ENCODE measurements at regions not wholly inside any gene's neighbourhood (a gene's known extent, or its start where the extent isn't known, plus 50 kb on each side); places are given as distances from the start of the nearest gene placed in this dataset.

GRCh38 chr6:165744555-165745228 lies 81.7 kb upstream of the PDE10A start:
- TF ChIP-seq CTCF (tag by site-specific recombination; IDR thresholded peaks at IDR 0.05) (no peak), PRDM4 (tag by site-specific recombination; IDR thresholded peaks at IDR 0.05) (no peak), TSHZ1 (tag by site-specific recombination; IDR thresholded peaks at IDR 0.05; ENCODE audit: borderline replicate concordance) (no peak), ZNF211 (tag by site-specific recombination; IDR thresholded peaks at IDR 0.05; ENCODE audit: low read depth) (no peak), PRDM10 (tag by site-specific recombination; IDR thresholded peaks at IDR 0.05) (no peak), REPIN1 (tag by site-specific recombination; IDR thresholded peaks at IDR 0.05; ENCODE audit: low read depth) (no peak), ZNF274 (IDR thresholded peaks at IDR 0.05; ENCODE audit: low read length) (no peak), ZNF274 (tag by site-specific recombination; IDR thresholded peaks at IDR 0.05; ENCODE audit: borderline replicate concordance) (no peak), ZNF302 (tag by site-specific recombination; IDR thresholded peaks at IDR 0.05; ENCODE audit: low read depth) (no peak), ZNF664 (tag by site-specific recombination; IDR thresholded peaks at IDR 0.05) (no peak), ZNF114 (tag by site-specific recombination; IDR thresholded peaks at IDR 0.05) (no peak)

All from HEK293 (cell line).